ENCODE measurements at regions not wholly inside any gene's neighbourhood (a gene's known extent, or its start where the extent isn't known, plus 50 kb on each side); places are given as distances from the start of the nearest gene placed in this dataset.
A peak's percentile ranks its signal among the peaks of the same experiment; 100 is the strongest.

DNA sequence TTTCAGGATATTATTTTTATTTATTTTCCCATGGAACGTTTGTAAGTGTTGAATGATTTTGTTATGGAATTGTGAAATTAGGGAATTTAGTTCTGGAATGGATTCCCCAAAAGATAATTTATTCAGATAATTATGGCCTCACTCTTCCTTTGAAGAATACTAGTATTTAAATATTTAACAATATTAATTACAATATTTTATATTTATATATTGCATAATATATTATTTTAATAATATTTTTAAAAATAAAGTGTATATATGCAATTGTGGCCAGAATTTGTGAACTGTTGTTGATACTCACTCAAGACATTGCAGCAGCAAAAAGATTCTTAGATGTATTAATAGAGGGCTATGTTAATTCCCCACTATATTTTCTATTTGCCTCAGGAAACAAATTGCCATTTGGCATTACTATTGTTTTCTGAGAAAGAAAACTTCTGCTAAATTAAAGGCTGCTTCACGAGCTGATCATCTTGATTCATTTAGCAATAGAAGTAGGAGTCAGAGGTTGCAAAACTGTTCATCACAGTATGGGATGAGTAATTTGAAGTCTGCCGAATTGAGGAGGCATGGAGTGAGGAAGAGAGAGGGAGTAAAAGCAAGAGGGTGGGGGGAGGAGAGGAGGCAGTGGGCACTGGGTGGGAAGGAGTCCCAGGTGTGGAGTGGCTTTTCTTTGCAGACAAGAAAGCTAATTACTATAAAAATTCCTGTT, 729.2 kb downstream of the DHX35 start:
- no peak for DNase-seq (ENCODE audit: extremely low read depth, low read depth)
- TF ChIP-seq, protein P1, sequence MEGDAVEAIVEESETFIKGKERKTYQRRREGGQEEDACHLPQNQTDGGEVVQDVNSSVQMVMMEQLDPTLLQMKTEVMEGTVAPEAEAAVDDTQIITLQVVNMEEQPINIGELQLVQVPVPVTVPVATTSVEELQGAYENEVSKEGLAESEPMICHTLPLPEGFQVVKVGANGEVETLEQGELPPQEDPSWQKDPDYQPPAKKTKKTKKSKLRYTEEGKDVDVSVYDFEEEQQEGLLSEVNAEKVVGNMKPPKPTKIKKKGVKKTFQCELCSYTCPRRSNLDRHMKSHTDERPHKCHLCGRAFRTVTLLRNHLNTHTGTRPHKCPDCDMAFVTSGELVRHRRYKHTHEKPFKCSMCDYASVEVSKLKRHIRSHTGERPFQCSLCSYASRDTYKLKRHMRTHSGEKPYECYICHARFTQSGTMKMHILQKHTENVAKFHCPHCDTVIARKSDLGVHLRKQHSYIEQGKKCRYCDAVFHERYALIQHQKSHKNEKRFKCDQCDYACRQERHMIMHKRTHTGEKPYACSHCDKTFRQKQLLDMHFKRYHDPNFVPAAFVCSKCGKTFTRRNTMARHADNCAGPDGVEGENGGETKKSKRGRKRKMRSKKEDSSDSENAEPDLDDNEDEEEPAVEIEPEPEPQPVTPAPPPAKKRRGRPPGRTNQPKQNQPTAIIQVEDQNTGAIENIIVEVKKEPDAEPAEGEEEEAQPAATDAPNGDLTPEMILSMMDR (IDR thresholded peaks at IDR 0.05; ENCODE audit: low read depth, low read length) = no peak

DNA sequence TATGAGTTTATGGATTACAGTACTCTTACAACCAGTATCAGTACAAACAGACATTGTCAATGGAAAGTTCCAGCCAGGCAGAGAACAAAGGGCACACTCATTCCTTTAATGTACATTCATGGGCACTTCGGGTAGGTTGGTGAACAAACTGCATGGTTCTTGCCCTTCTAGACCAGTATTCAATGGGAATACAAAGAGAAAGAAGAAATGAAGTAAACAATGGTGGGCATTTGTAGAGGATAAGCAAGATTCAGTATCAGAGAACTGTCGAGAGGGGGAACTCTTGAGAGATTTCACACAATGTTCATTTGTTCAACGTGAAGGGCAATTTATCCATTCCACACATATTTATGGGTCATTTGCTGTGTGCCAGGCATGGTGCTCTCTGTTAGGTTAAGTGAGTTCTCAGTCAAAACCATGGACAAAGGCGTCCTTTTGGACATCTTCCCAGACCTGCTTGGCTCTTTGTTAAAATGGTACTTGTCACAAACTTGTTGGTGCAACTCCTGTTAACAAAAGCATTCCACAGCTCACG, 714.8 kb downstream of the DHX35 start:
- TF ChIP-seq, protein P1 (IDR thresholded peaks at IDR 0.05; ENCODE audit: low read depth, low read length) = peak; percentile 21
- DNase-seq (ENCODE audit: extremely low read depth, low read depth) = no peak

DNA sequence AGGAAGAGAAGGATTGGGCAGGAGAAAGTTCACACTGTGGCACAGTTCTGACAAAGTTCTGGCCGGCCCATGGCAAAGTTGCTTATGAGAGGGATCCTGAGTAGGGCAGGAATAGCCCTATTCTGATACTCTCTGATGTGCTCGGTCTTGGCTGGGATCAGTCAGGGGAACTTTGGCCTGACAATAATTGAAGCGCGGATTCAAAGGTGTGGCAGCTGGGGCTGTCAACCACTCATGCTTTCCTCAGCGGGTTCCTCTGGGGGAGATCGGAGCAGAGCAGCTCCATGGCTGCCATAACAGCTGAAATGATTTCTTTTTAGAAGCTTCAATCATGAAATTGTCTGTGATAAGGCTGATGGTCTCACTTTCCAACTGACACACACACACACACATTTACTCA, 714.1 kb downstream of the DHX35 start:
- no peak for DNase-seq (ENCODE audit: extremely low read depth, low read depth)
- TF ChIP-seq, protein P1 (IDR thresholded peaks at IDR 0.05; ENCODE audit: low read depth, low read length) = no peak

DNA sequence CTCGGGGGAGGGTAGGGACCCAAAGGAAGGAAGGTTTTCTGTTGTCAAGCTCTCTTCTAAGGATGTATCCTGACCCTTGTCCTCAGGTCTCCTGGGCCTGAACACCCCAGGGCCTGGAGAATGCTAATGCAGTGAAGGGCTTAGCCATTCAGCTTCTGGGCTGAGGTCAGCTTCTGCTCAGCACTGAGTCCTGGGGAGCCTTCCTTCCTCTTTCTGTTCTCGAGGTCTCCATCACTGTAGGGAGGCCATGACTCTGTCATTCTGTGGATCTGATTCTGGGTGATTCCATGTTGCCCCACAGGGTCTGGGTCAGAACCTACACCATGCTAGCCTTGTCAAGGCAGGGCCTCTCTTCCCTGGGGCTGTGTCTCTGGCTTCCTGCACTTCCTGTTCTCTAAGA, 712.7 kb downstream of the DHX35 start:
- TF ChIP-seq, protein P1 (IDR thresholded peaks at IDR 0.05; ENCODE audit: low read depth, low read length) = no peak
- DNase-seq (ENCODE audit: extremely low read depth, low read depth) = no peak

DNA sequence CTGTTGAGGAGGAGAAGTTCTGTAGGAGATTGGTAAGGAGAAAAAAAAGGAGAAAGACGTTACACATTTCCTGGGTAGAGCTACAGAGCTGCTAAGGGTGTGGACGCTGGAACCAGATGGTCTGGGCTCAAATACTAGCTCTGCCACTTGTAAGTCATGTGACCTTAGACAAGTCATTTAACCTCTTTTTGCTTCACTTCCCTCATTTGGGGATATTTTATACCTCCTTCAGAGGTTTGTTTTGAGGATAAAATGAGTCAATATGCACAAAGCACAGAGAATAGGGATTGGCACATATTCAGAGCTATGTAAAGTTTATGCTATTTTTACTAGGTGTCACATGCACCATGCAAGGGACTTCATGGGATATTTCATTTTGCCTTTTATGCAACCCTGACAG, 708.8 kb downstream of the DHX35 start:
- TF ChIP-seq, protein P1 (IDR thresholded peaks at IDR 0.05; ENCODE audit: low read depth, low read length) = no peak
- no peak for DNase-seq (ENCODE audit: extremely low read depth, low read depth)

DNA sequence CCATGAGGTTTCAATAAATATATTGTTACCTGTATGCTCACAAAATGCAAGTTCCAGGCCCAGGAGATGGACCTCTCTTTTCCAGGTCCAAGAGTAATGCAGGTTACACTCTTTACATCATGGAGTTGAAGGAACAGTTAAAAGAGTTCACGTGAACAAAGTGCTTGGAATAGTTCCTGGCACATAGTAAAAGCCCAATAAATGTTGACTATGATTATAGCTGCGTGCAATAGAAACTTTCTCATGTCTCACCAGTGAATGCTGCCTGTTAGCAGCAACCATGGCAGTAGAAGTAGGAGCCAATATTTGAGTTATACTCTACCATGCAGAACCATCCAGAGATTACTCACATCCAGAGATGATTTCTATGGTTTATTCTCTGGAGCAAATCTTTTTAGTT, 707.5 kb downstream of the DHX35 start:
- TF ChIP-seq, protein P1 (IDR thresholded peaks at IDR 0.05; ENCODE audit: low read depth, low read length) = no peak
- no peak for DNase-seq (ENCODE audit: extremely low read depth, low read depth)

DNA sequence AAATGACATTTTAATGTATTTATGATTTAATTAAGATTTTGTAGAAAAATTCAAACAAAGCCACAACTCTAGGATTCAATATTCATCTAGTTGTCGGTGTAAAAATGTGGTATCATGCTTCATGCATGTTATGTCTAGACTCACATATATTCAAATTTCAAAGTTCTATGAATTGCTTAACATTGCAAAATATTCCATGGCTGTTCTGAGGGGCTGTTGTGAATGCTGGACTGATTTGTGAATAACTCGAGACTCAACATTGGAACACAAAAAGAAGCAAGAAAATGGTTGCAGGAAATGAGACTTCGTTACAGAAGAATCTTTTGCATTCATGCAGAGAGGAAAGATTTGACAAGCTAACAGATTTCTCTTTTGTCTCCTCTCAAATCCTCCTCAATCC, 705.9 kb downstream of the DHX35 start:
- TF ChIP-seq, protein P1 (IDR thresholded peaks at IDR 0.05; ENCODE audit: low read depth, low read length) = no peak
- no peak for DNase-seq (ENCODE audit: extremely low read depth, low read depth)
